Activated naive CD4-positive, alpha-beta T cell treated with anti-CD3 and anti-CD28 coated beads for 36 hours (primary cell): ENCODE measurements at regions not wholly inside any gene's neighbourhood (a gene's known extent, or its start where the extent isn't known, plus 50 kb on each side); places are given as distances from the start of the nearest gene placed in this dataset.
"Not testable (repeated sequence)": the region's sequence is repeated elsewhere in the genome, so short reads cannot be mapped to it uniquely, and the experiment has no call there.

ENCODE experiments used
- CTCF ChIA-PET: fragments of 350-600 bp; sonication (Branson Sonifier 250); formaldehyde crosslinking; loops from one replicate; lab custom pipeline; 2021; ENCODE audit warnings: antibody characterized with exemption; lab: Charles Lee
- DNase-seq: peaks from one replicate; pipeline ENCODE4 v3.0.0-alpha.2; 2020
- H3K27ac Mint-ChIP-seq: one replicate; pipeline ENCODE4 v1.8.0; 2021; ENCODE audit warnings: mild to moderate bottlenecking, mixed read lengths
- H3K27me3 Mint-ChIP-seq: one replicate; pipeline ENCODE4 v1.8.0; 2021; ENCODE audit warnings: low read depth, mixed read lengths
- H3K36me3 Mint-ChIP-seq: one replicate; pipeline ENCODE4 v1.8.0; 2021; ENCODE audit warnings: low read depth, mixed read lengths
- H3K4me1 Mint-ChIP-seq: one replicate; pipeline ENCODE4 v1.8.0; 2021; ENCODE audit warnings: low read depth, mixed read lengths
- H3K4me3 Mint-ChIP-seq: one replicate; pipeline ENCODE4 v1.8.0; 2021; ENCODE audit warnings: mild to moderate bottlenecking, moderate library complexity, mixed read lengths
- H3K9me3 Mint-ChIP-seq: one replicate; pipeline ENCODE4 v1.8.0; 2021; ENCODE audit warnings: mixed read lengths
- intact Hi-C: fragments of 100-400 bp; cut with micrococcal nuclease; formaldehyde crosslinking; loops from one replicate; pipeline ENCODE4 v1.15.1; 2023

DNA sequence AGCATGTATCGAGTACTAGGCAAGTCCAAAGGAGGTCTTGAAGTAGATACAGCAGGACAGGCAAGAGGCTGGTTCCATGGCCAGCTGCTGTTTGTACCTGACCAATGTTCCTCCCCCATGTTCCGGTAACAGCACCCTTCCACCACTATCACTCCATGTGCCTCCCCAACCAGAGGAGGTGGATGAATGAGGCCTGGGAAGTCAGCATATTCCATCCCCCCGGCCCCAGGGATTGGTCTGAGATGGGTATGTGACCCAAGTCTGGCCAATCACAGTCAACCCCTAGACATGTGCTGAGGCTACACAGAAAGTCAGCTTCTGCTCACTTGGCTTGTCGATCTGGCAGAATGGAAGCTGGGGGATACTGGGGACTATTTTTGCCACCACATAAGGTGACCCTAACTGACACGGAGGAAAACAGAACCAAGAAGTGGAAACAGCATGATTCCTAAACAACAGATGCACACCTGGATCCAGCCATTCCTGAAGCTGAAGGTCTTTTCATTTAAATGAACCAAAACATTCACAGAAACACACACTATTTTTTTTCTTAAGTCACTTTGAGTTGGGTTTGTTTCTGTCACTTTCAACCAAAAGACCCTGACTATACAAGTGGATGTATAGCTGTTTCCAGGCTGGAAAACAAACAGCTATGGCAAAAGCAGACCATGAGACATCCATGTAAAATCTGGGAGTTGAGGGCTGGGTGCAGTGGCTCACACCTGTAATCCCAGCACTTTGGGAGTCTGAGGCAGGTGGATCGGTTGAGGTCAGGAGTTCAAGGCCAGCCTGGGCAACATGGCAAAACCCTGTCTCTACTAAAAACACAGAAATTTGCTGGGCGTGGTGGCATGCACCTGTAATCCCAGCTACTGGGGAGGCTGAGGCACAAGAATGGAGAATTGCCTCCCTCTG lies 70.4 kb upstream of the PTPN1 start:
- Mint-ChIP-seq H3K27me3 (no peaks in the 10 kb centered on the region), H3K4me3 (no peak overlapping the region), H3K27ac (no peak overlapping the region), H3K9me3 (no peaks in the 10 kb centered on the region), H3K36me3 (no peaks in the 10 kb centered on the region), H3K4me1 (peaks cover 12% of the 10 kb centered on the region)
- intact Hi-C loops, result no loop called here
- no peak for DNase-seq
- CTCF ChIA-PET, result no interaction called here

DNA sequence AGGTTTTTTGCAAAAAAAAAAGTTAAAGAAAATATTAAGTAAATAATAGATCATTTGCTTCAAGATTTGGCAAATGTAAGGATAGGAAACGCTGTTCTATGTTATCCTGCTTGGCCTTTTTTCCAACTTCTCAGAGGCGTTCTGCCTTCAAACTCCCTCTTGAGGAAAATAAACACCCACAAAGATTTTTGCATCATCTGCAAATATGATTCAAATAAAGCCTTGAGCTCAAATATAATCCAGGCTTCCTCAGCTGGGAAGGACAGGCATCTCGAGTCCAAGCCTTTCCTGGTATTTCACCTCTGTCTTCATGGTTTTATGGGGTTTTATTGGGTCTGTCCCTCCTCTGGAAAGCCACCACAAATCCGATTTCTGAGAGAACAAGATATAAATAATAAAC lies 67.7 kb upstream of the PTPN1 start:
- Mint-ChIP-seq H3K36me3 (no peaks in the 10 kb centered on the region), H3K4me1 (peaks cover 12% of the 10 kb centered on the region), H3K9me3 (no peaks in the 10 kb centered on the region), H3K4me3 (no peak overlapping the region), H3K27ac (no peak overlapping the region), H3K27me3 (no peaks in the 10 kb centered on the region)
- no peak for DNase-seq
- CTCF ChIA-PET, result interaction anchor here (0.9 kb wide), 1 partner anchor 251 kb away, joined by 3 read pairs; the partner anchor contains the start of gene CEBPB
- intact Hi-C loops, result no loop called here

DNA sequence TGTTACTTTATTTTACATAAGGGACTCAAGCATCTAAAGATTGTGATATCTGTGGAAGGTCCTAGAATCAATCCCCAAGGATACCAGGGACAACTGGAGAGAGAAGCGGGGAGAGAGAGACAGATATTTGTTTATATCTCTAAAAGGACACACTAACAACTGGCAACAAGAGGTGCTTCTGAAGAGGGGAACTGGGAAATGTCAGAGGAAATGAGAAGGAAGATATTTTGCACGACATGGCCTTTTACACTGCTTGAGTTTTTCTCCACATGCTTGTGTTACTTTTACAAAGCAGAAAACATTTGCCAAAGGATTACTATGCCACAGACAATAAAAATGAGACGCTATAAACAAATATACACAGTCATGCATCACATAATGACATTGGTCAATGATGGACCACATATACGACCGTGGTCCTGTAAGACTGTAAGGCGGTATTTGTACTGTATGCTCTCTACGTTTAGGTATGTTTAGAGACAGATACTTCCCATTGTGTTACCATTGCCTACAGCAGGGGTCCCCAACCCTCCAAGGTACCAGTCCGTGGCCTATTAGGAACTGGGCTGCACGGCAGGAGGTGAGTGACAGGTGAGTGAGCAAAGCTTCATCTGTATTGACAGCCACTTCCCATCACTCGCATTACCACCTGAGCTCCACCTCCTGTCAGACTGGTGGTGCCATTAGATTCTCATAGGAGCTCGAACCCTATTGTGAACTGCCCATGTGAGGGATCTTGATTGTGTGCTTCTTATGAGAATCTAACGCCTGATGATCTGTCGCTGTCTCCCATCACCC lies 64.6 kb upstream of the PTPN1 start:
- Mint-ChIP-seq H3K4me3 (no peak overlapping the region), H3K27ac (no peak overlapping the region), H3K27me3 (peaks cover 4% of the 10 kb centered on the region), H3K36me3 (no peaks in the 10 kb centered on the region), H3K4me1 (peaks cover 9% of the 10 kb centered on the region), H3K9me3 (no peaks in the 10 kb centered on the region)
- intact Hi-C loops, result no loop called here
- CTCF ChIA-PET, result interaction anchor here (0.6 to 0.8 kb wide), 3 partner anchors 9 to 610 kb away, joined by 3 to 4 read pairs (median 3); no protein-coding TSS in a partner anchor
- DNase-seq, result no peak

DNA sequence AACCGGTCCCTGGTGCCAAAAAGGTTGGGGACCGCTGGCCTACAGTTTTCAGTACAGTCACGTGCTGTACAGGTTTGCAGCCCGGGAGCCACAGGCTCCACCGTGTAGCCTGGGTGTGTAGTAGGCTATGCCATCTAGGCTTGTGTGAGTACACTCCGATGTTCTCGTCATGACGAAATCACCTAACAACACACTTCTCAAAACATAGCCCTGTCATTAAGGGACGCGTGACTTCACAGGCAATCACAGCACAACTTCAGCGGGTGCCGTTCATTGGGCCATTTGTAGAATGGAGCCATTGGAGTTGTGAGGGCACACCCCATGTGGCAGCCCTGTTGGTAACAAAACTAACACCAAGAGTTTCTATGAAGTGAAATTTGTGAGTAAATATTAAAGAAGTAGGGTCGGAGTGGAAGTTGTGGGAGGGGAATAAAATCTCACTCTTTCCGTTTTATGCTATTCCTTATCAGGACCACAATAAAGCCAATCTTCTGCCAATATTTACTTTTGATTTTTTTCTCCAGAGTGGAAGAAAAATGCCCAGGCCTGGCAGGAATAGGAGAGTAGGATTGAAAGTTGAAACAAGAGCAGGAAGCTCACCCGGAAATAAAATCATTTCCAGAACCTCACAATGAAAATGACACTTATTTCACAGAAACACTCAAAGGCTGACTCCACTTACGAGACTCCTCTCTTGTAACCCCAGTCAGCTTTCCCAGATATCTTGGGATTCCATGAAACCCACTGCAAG lies 63.7 kb upstream of the PTPN1 start:
- CTCF ChIA-PET, result interaction anchor here (0.8 kb wide), 1 partner anchor 16 kb away, joined by 3 read pairs; no protein-coding TSS in a partner anchor
- intact Hi-C loops, result no loop called here
- Mint-ChIP-seq H3K27me3 (peaks cover 11% of the 10 kb centered on the region), H3K9me3 (no peaks in the 10 kb centered on the region), H3K4me3 (no peak overlapping the region), H3K4me1 (peaks cover 9% of the 10 kb centered on the region), H3K27ac (no peak overlapping the region), H3K36me3 (no peaks in the 10 kb centered on the region)
- no peak for DNase-seq

DNA sequence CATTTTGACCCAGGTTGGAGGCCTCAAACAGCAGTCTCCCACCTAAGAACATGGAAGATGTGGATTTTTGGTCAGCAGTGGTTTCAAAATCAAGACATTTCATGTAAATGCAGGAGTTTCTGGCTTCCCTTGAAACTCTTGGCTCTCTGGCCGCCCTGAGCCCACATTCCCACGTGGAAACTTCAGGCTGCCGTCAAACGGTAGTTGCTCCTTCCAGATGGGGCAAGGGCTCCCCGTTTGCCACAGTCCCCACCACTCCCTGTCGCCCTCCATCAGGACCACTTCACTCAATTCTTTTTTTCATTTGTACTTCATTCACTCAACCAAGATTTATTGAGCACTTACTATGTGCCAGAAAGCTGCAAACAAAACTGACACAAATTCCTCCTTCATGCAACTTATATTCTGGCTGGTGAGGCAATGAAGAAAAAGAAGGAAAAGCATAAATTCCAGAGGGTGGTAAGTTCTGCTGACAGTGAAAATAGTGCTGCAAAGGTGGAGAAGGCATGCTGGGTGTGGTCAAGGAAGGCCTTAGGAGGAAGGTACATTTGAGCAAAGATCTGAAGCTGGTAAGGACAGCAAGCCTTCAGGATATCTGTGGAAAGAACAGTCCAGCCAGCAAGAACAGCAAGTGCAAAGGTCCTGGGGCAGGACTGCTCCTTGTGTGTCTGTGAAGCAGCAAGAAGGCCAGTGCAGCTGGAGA lies 62.9 kb upstream of the PTPN1 start:
- no peaks in the 10 kb centered on the region for H3K9me3 Mint-ChIP-seq
- H3K4me1 Mint-ChIP-seq, result peaks cover 11% of the 10 kb centered on the region
- no peaks in the 10 kb centered on the region for H3K36me3 Mint-ChIP-seq
- intact Hi-C loops, result no loop called here
- no peak overlapping the region for H3K27ac Mint-ChIP-seq
- H3K4me3 Mint-ChIP-seq, result no peak overlapping the region
- DNase-seq, result no peak
- peaks cover 11% of the 10 kb centered on the region for H3K27me3 Mint-ChIP-seq
- CTCF ChIA-PET, result interaction anchor here (1.2 kb wide), 1 partner anchor 23 kb away, joined by 4 read pairs; no protein-coding TSS in a partner anchor

DNA sequence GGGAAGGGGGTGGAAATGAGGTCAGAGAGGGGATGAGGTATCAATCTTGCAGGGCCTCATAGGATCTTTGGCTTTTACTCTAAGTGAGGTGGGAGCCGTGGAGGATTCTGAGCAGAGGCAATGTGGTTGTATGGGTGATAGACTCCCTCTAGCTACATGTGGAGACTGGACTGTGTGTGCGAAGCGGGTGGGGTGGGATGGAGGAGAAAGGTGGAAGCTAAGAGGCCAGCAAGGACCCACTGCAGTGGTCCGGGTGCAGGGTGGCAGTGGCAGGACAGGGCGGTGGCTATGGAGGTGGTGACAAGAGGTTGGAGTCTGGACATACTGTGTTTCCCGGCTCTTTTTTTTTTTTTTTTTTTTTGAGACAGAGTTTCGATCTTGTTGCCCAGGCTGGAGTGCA lies 62.4 kb upstream of the PTPN1 start:
- Mint-ChIP-seq H3K27me3 (peaks cover 12% of the 10 kb centered on the region), H3K36me3 (no peaks in the 10 kb centered on the region), H3K9me3 (no peaks in the 10 kb centered on the region), H3K27ac (no peak overlapping the region), H3K4me3 (no peak overlapping the region), H3K4me1 (peaks cover 11% of the 10 kb centered on the region)
- intact Hi-C loops, result no loop called here
- DNase-seq, result no peak
- CTCF ChIA-PET, result interaction anchor here (0.7 to 1.2 kb wide), 2 partner anchors 23 to 123 kb away, joined by 3 to 4 read pairs; no protein-coding TSS in a partner anchor

DNA sequence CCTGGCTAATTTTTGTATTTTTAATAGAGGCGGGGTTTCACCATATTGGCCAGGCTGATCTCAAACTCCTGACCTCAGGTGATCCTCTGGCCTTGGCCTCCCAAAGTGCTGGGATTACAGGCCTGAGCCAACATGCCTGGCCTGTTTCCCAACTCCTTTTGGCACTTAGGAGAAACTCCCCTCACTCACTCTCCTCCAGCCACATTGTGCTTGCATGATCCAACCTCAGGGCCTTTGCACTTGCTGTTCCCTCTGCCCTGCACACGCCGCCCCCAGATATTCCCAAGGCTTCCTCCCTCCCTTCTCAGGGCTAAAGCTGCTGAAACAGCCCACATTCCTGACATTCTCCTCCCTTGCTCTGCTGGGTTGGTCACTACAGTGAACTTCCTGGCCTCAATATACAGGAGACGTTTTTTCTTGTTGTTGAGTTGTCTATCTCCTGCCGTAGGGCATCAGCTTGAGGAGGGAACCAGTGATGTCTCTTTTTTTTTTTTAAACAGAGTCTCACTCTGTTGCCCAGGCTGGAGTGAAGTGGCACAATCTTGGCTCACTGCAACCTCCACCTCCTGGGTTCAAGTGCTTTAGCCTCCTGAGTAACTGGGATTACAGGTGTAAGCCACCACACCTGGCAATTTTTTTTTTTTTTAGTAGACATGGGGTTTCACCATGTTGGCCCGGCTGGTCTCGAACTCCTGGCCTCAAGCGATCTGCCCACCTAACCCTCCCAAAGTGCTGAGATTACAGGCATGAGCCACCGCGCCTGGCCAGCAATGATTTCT lies 61.4 kb upstream of the PTPN1 start:
- peaks cover 15% of the 10 kb centered on the region for H3K27me3 Mint-ChIP-seq
- H3K9me3 Mint-ChIP-seq, intact Hi-C loops, H3K36me3 Mint-ChIP-seq, H3K27ac Mint-ChIP-seq, H3K4me3 Mint-ChIP-seq, DNase-seq: not testable (repeated sequence)
- H3K4me1 Mint-ChIP-seq, result peaks cover 11% of the 10 kb centered on the region
- CTCF ChIA-PET, result interaction anchor here (0.7 kb wide), 1 partner anchor 122 kb away, joined by 3 read pairs; no protein-coding TSS in a partner anchor

DNA sequence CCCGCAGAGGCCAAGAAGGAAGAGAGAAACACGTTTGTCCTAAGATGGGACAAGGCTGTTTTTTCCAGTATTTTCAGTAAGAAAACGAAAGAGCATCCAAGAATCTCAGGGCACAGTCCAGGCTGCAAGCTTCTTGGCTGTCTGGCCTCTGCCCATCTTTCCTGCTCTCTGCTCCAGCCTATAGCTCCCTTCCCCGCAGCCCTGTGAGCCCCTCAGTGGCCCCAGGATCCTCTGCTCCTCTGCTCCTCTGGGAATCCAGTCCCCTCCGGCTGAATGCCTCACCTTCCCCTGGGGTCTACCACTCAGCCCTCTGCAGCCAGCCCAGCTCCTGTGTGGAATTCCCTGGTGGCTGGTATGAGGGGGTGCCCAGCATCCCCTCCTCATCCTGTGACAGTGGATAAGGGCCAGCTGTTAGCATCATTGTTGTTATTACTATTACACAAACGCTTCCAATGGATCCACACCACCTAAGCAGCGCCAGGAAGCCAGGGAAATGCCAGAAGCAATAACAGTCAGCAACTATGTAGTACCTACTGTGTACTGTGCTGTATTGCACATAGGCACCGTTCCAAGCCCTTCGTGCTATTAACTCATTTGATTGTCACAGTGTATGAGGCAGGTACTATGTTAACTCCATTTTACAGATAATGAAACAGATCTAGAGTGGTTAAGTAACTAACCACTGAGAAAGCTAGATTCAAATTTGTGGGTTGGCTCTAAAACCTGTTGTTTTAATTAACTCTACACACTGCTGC lies 60.3 kb upstream of the PTPN1 start:
- peaks cover 11% of the 10 kb centered on the region for H3K4me1 Mint-ChIP-seq
- H3K27ac Mint-ChIP-seq, result no peak overlapping the region
- CTCF ChIA-PET, result no interaction called here
- peaks cover 15% of the 10 kb centered on the region for H3K27me3 Mint-ChIP-seq
- intact Hi-C loops, result no loop called here
- no peaks in the 10 kb centered on the region for H3K36me3 Mint-ChIP-seq
- no peaks in the 10 kb centered on the region for H3K9me3 Mint-ChIP-seq
- DNase-seq, result no peak
- H3K4me3 Mint-ChIP-seq, result no peak overlapping the region

DNA sequence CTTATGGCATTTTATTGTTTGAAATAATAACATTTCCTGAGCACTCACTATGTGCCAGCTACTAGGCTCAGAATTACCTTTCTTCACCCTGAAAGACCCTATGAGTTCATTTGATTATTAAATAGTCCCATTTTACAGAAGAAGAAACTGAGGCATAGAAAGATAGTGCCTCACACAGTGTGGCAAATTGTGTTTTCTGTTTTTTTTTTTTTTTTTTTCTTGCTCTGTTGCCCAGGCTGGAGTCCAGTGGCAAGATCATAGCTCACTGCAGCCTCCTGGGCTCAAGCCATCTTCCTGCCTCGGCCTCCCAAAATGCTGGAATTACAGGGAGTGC lies 59.7 kb upstream of the PTPN1 start:
- Mint-ChIP-seq H3K4me1 (peaks cover 11% of the 10 kb centered on the region), H3K4me3 (no peak overlapping the region), H3K9me3 (no peaks in the 10 kb centered on the region), H3K27me3 (peaks cover 15% of the 10 kb centered on the region), H3K36me3 (no peaks in the 10 kb centered on the region), H3K27ac (no peak overlapping the region)
- intact Hi-C loops, result no loop called here
- DNase-seq, result no peak
- CTCF ChIA-PET, result no interaction called here

DNA sequence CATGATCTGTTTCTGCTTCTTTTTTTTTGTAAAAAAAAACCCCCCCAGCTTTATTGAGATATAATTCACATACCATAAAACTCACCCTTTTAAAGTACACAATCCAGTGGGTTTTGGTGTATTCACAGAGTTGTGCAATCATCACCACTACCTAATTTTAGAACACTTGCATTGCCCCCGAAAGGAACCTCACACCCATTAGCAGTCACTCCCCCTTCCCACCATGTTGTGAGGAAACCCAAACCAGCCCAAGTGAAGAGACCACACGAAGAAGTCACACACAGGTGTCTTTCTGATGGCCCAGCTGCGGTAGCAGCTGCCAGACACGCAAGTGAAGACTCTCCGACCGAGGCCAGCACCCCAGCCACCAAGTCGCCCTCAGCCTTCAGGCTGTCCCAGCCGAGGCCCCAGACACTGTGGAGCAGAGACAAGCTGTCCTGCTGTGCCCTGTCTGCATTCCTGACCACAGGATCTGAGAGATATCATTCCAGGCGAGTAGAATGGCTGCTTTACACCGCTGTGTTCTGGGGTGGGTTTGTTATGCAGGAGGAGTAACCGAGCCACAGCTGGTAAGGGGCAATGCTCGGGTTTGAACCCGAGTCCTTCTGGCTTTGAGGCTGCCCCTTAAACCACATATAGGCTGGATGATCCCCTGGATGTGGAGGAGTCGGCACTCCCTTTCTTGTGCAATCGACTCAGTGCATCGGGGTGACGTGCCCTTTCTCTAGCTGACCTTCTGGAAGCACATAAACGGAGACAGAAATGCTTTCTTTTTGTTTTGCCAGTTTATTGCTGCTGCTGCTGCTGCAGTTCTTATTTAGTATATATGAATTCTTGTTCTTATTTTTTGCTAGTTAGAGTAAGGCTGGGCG lies 59.1 kb upstream of the PTPN1 start:
- no peak overlapping the region for H3K4me3 Mint-ChIP-seq
- no peaks in the 10 kb centered on the region for H3K36me3 Mint-ChIP-seq
- no peak overlapping the region for H3K27ac Mint-ChIP-seq
- DNase-seq, result peak; percentile 17
- peaks cover 11% of the 10 kb centered on the region for H3K4me1 Mint-ChIP-seq
- CTCF ChIA-PET, result interaction anchor here (0.6 to 1.0 kb wide), 4 partner anchors 14 to 272 kb away, joined by 3 to 4 read pairs (median 3); no protein-coding TSS in a partner anchor
- H3K9me3 Mint-ChIP-seq, result no peaks in the 10 kb centered on the region
- intact Hi-C loops, result no loop called here
- H3K27me3 Mint-ChIP-seq, result peaks cover 15% of the 10 kb centered on the region
